HepG2 (cell line): ENCODE measurements at regions not wholly inside any gene's neighbourhood (a gene's known extent, or its start where the extent isn't known, plus 50 kb on each side); places are given as distances from the start of the nearest gene placed in this dataset.

Experiments
- ATAC-seq: fragments of 200-7000 bp; cut with Tn5 transposase; 3 replicates; pipeline ENCODE4 v1.9.1; 2020; ENCODE audit warnings: mild to moderate bottlenecking, moderate library complexity
- BruUV-seq: library from RNA; stranded (reverse); fragments of 400-500 nt; replicated peaks from 2 replicates; lab custom pipeline; 2021; lab: Mats Ljungman, UMichigan
- CTCF ChIA-PET: fragments of 300-600 bp; formaldehyde crosslinking; extraction: SDS; loops from one replicate; lab custom pipeline; 2021; ENCODE audit warnings: low total read pairs, inconsistent platforms, low intra/inter-chr PET ratio; lab: Yijun Ruan, JAX
- POLR2A ChIA-PET: fragments of 350-600 bp; sonication (Branson Sonifier 250); formaldehyde crosslinking; loops from one replicate; lab custom pipeline; 2020; ENCODE audit warnings: antibody characterized with exemption, inconsistent platforms; lab: Yijun Ruan, JAX
- DNase-seq: peaks from one replicate; pipeline ENCODE4 v3.0.0-alpha.2; 2015; ENCODE audit warnings: low spot score
- FAIRE-seq: peaks from 3 replicates; lab custom pipeline; 2011; peaks lifted over from hg19 to GRCh38; lab: Jason Lieb, UNC
- H2AFZ ChIP-seq: one replicate; pipeline ENCODE4 v1.6.1; 2011; ENCODE audit warnings: low read length, inconsistent platforms
- H3K27ac ChIP-seq: fragments of 300-600 bp; 3 replicates; pipeline ENCODE4 v1.8.0; 2011; ENCODE audit warnings: mixed run types, mild to moderate bottlenecking, mixed read lengths, low read length, inconsistent platforms; ENCODE audit not compliant: insufficient read depth; ENCODE audit errors: extremely low read length
- H3K27me3 ChIP-seq, 2 experiments: fragments of 200-600 bp in 1 of 2; 2 replicates in 1 of 2; 3 replicates in 1 of 2; pipeline versions ENCODE4 v1.6.0 to v1.8.0; 2011; ENCODE audit warnings: low read length in 2 of 2, mild to moderate bottlenecking in 2 of 2, moderate library complexity in 2 of 2, inconsistent platforms in 1 of 2; ENCODE audit not compliant: insufficient read depth in 2 of 2, control insufficient read depth in 1 of 2
- H3K36me3 ChIP-seq, 2 experiments: fragments of 200-600 bp in 1 of 2; replicated peaks in 1 of 2; 2 replicates in 1 of 2; 3 replicates in 1 of 2; pipeline versions ENCODE4 v1.5.1 to v1.8.0; 2011; ENCODE audit warnings: low read length in 2 of 2, inconsistent platforms in 1 of 2; ENCODE audit not compliant: insufficient read depth in 2 of 2, control insufficient read depth in 1 of 2
- H3K4me1 ChIP-seq: 2 replicates; pipeline ENCODE4 v1.5.1; 2012; ENCODE audit warnings: low read length, inconsistent platforms; ENCODE audit not compliant: insufficient read depth
- H3K4me2 ChIP-seq: 2 replicates; pipeline ENCODE4 v1.6.0; 2011; ENCODE audit warnings: low read depth, low read length, inconsistent platforms
- H3K4me3 ChIP-seq, 3 experiments: fragments of 200-600 bp in 1 of 3; sonication (generic), shearing (Covaris generic) in 1 of 3; replicated peaks in 1 of 3; 2 replicates each; pipeline ENCODE4 v1.5.1; 2011 to 2016; ENCODE audit warnings: low read length in 3 of 3, inconsistent platforms in 2 of 3, low read depth in 2 of 3, mild to moderate bottlenecking in 2 of 3, control low read depth in 1 of 3, mixed read lengths in 1 of 3; ENCODE audit not compliant: insufficient read depth in 1 of 3
- H3K79me2 ChIP-seq: one replicate; pipeline ENCODE4 v1.6.1; 2011; ENCODE audit warnings: low read length, inconsistent platforms; ENCODE audit not compliant: insufficient read depth
- H3K9ac ChIP-seq: 2 replicates; pipeline ENCODE4 v1.6.0; 2011; ENCODE audit warnings: mild to moderate bottlenecking, low read depth, low read length, inconsistent platforms; ENCODE audit not compliant: insufficient read depth
- H3K9me3 ChIP-seq: 2 replicates; pipeline ENCODE4 v1.5.1; 2012; ENCODE audit warnings: mild to moderate bottlenecking, low read length
- H4K20me1 ChIP-seq: 2 replicates; pipeline ENCODE4 v1.6.0; 2011; ENCODE audit warnings: inconsistent platforms, mild to moderate bottlenecking, low read length, moderate library complexity; ENCODE audit not compliant: insufficient read depth
- ATAD3A ChIP-seq: sonication (generic); formaldehyde crosslinking; IDR thresholded peaks from 2 replicates; pipeline ENCODE4 v1.4.0; 2020; ENCODE audit warnings: missing genetic modification reagents
- CERS6 ChIP-seq: sonication (generic); formaldehyde crosslinking; IDR thresholded peaks from 2 replicates; pipeline ENCODE4 v1.5.0; 2020; ENCODE audit warnings: missing genetic modification reagents
- GATAD1 ChIP-seq: IDR thresholded peaks from 2 replicates; pipeline ENCODE4 v1.6.1; 2016; ENCODE audit warnings: missing genetic modification reagents, missing compliant biosample characterization
- GFI1 ChIP-seq: sonication (generic); formaldehyde crosslinking; IDR thresholded peaks from 2 replicates; pipeline ENCODE4 v1.5.0; 2020; ENCODE audit warnings: missing genetic modification reagents, mild to moderate bottlenecking, borderline replicate concordance
- IRF1 ChIP-seq: sonication (generic); formaldehyde crosslinking; IDR thresholded peaks from 2 replicates; pipeline ENCODE4 v1.4.0; 2020; ENCODE audit warnings: low read depth, mild to moderate bottlenecking, missing genetic modification reagents
- RBM22 ChIP-seq: fragments of 200-400 bp; formaldehyde crosslinking; optimal IDR thresholded peaks from 2 replicates; pipeline ENCODE3; 2017; ENCODE audit warnings: mild to moderate bottlenecking, low read length, moderate library complexity
- SETDB1 ChIP-seq: sonication (generic); formaldehyde crosslinking; IDR thresholded peaks from 2 replicates; pipeline ENCODE4 v1.5.1; 2020; ENCODE audit warnings: missing genetic modification reagents, mild to moderate bottlenecking, borderline replicate concordance
- TBX2 ChIP-seq: sonication (generic); formaldehyde crosslinking; IDR thresholded peaks from 2 replicates; pipeline ENCODE4 v1.5.0; 2020; ENCODE audit warnings: missing genetic modification reagents, mild to moderate bottlenecking, borderline replicate concordance
- THAP7 ChIP-seq: sonication (generic); formaldehyde crosslinking; IDR thresholded peaks from 2 replicates; pipeline ENCODE4 v1.8.1; 2023; ENCODE audit warnings: mild to moderate bottlenecking, missing genetic modification reagents
- ZBTB21 ChIP-seq: sonication (generic); formaldehyde crosslinking; IDR thresholded peaks from 2 replicates; pipeline ENCODE4 v1.4.0; 2020; ENCODE audit warnings: missing genetic modification reagents
- ZFY ChIP-seq: sonication (generic); formaldehyde crosslinking; IDR thresholded peaks from 2 replicates; pipeline ENCODE4 v1.4.0; 2020; ENCODE audit warnings: missing genetic modification reagents
- ZKSCAN5 ChIP-seq: sonication (generic); formaldehyde crosslinking; IDR thresholded peaks from 2 replicates; pipeline ENCODE4 v1.5.1; 2020; ENCODE audit warnings: mild to moderate bottlenecking, missing genetic modification reagents
- ZNF253 ChIP-seq: sonication (generic); formaldehyde crosslinking; IDR thresholded peaks from 2 replicates; pipeline ENCODE4 v1.8.0; 2022; ENCODE audit warnings: mild to moderate bottlenecking, missing genetic modification reagents, borderline replicate concordance
- ZNF281 ChIP-seq: sonication (generic); formaldehyde crosslinking; IDR thresholded peaks from 2 replicates; pipeline ENCODE4 v1.4.0; 2020; ENCODE audit warnings: missing genetic modification reagents, borderline replicate concordance
- ZNF446 ChIP-seq: sonication (generic); formaldehyde crosslinking; IDR thresholded peaks from 2 replicates; pipeline ENCODE4 v1.5.0; 2020; ENCODE audit warnings: mild to moderate bottlenecking, missing genetic modification reagents
- ZNF460 ChIP-seq: sonication (generic); formaldehyde crosslinking; IDR thresholded peaks from 2 replicates; pipeline ENCODE4 v1.5.1; 2020; ENCODE audit warnings: missing genetic modification reagents, mild to moderate bottlenecking, borderline replicate concordance
- ZNF557 ChIP-seq: sonication (generic); formaldehyde crosslinking; IDR thresholded peaks from 2 replicates; pipeline ENCODE4 v1.4.0; 2020; ENCODE audit warnings: missing genetic modification reagents
- ZNF619 ChIP-seq: sonication (generic); formaldehyde crosslinking; IDR thresholded peaks from 2 replicates; pipeline ENCODE4 v1.4.0; 2020; ENCODE audit warnings: mild to moderate bottlenecking, missing genetic modification reagents
- ZNF878 ChIP-seq: sonication (generic); formaldehyde crosslinking; IDR thresholded peaks from 2 replicates; pipeline ENCODE4 v1.8.1; 2023; ENCODE audit warnings: mild to moderate bottlenecking, missing genetic modification reagents, moderate library complexity
- WGBS: methylation state at CpG from one replicate; pipeline ENCODE4 v1.1.6; 2017; ENCODE audit warnings: low lambda C conversion rate; 5-methylcytosine and 5-hydroxymethylcytosine counted together
- in situ Hi-C: cut with HindIII; loops from 2 replicates; pipeline ENCODE4 v1.10.0; 2017; ENCODE audit warnings: low pct_unique_long_range_greater_than_20kb; ENCODE audit not compliant: extremely low pct_ligation_motif_present
- intact Hi-C: fragments of 100-400 bp; cut with micrococcal nuclease; formaldehyde crosslinking; loops from one replicate; pipeline ENCODE4 v1.10.0; 2022; ENCODE audit not compliant: unreplicated experiment

- DNase-seq = no peak
- H3K4me3 ChIP-seq = no peak overlapping the region
- intact Hi-C loops (no loop called here), in situ Hi-C loops (no loop called here)
- TF ChIP-seq ZNF878 (no peak), GATAD1 (CRISPR knock-in tag) (no peak), ZNF253 (CRISPR knock-in tag) (no peak), ZBTB21 (no peak), ZKSCAN5 (no peak), THAP7 (no peak), SETDB1 (CRISPR knock-in tag) (no peak), ZNF281 (CRISPR knock-in tag) (no peak), IRF1 (CRISPR knock-in tag) (no peak), ATAD3A (no peak), TBX2 (no peak), CERS6 (CRISPR knock-in tag) (no peak), GFI1 (CRISPR knock-in tag) (no peak), RBM22 (no peak), ZNF460 (CRISPR knock-in tag) (no peak), ZNF446 (CRISPR knock-in tag) (no peak), ZNF557 (CRISPR knock-in tag) (no peak), ZFY (no peak), ZNF619 (CRISPR knock-in tag) (no peak)
- TF ChIP-seq, all 625 proteins: peak for 0
- CTCF ChIA-PET = no interaction called here
- no peak for FAIRE-seq
- no peaks in the 10 kb centered on the region for H3K27me3 ChIP-seq
- H3K9me3 ChIP-seq = no peaks in the 10 kb centered on the region
- POLR2A ChIA-PET = no interaction called here
- H4K20me1 ChIP-seq = no peaks in the 10 kb centered on the region
- ATAC-seq = no peak
- BruUV-seq = no TSS peak
- H3K36me3 ChIP-seq = no peaks in the 10 kb centered on the region
- H3K79me2 ChIP-seq = no peaks in the 10 kb centered on the region
- H2AFZ ChIP-seq = no peak overlapping the region
- H3K27ac ChIP-seq = no peak overlapping the region
- H3K4me2 ChIP-seq = no peak overlapping the region
- 0% methylated on average over 1 of the region's 1 CpG for WGBS
- H3K9ac ChIP-seq = no peak overlapping the region
- no peaks in the 10 kb centered on the region for H3K4me1 ChIP-seq
Measured at GRCh38 chr1:86231076-86231475, 74.5 kb upstream of the COL24A1 start.
